Esophagus muscularis mucosa (tissue), 3 donors: ENCODE measurements at regions not wholly inside any gene's neighbourhood (a gene's known extent, or its start where the extent isn't known, plus 50 kb on each side); places are given as distances from the start of the nearest gene placed in this dataset.

ENCODE experiments used
- CTCF ChIP-seq, 3 experiments: fragments of 200-600 bp in 2 of 3; fragments of 450-650 bp in 1 of 3; sonication (generic) in 2 of 3; IDR thresholded peaks; one replicate each; pipeline ENCODE4 v1.5.1; 2017 to 2019; ENCODE audit warnings: antibody characterized with exemption in 3 of 3, mild to moderate bottlenecking in 2 of 3, moderate library complexity in 1 of 3
- POLR2A ChIP-seq: fragments of 450-650 bp; IDR thresholded peaks from one replicate; pipeline ENCODE4 v1.6.1; 2017; ENCODE audit warnings: antibody characterized with exemption, moderate library complexity, mild to moderate bottlenecking, low read depth

DNA sequence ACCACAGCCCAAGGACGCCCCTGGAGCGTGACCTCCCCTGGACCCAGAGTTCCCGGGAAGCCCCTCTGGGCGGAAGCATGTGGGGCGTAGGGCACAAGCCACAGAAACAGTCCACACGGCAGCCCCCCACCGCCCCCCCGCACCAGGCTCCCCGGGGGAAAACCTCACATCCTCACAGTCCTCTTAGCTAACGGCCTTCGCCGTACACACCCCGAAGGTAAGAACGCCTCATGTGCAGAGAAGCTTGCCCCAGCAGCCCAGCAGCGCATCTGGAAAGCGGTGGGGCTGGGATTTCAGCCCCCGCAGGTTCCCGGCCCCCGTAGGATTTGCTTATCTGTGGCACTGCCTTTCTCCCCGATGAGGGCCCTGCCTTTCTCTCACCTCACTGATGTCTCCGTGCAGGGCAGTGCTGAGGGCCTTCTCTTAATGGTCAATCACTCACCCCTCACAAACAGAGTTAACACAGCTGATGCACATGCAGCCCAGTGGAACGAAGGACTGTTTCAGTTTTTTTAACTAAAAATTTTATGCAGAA is 309.2 kb downstream of the BRD1 start:
- no peak for TF ChIP-seq POLR2A
- no peak for TF ChIP-seq CTCF (IDR thresholded peaks at IDR 0.05)
